Epithelial cell of esophagus (primary cell): ENCODE measurements at regions not wholly inside any gene's neighbourhood (a gene's known extent, or its start where the extent isn't known, plus 50 kb on each side); places are given as distances from the start of the nearest gene placed in this dataset.

Experiments used
- DNase-seq: peaks from one replicate; pipeline ENCODE4 v3.0.0; 2010; ENCODE audit warnings: low read depth
- H3K4me3 ChIP-seq: 2 replicates; pipeline ENCODE4 v1.5.1; 2011; ENCODE audit warnings: mild to moderate bottlenecking, low read length, control low read depth
- TF ChIP-seq, protein P1 (sequence below): IDR thresholded peaks from 2 replicates; pipeline ENCODE4 v1.5.1; 2011; ENCODE audit warnings: low read depth, mild to moderate bottlenecking, low read length, control low read depth, inconsistent platforms; ENCODE audit not compliant: insufficient read depth; ENCODE audit errors: missing control alignments

DNA sequence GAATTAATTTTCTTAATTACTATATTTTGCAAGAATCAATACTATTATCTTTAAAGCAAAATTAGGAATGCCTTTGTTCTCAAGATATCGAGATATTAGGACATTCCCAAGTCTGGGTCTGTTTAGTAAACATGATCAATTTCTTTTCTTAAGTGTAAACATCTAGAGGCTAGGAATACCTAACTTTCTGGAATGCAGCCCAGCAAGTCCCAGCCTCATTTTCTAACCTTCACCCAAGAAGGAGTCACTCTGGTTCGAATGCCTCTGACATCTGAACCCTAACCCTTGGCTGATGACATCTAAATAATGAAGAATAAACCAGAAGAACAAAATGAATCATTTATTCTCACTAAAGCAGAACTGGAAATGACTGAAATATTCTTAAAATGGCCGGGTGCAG is 297.5 kb upstream of the IRX3 start:
- DNase-seq: no peak
- TF ChIP-seq, protein P1, sequence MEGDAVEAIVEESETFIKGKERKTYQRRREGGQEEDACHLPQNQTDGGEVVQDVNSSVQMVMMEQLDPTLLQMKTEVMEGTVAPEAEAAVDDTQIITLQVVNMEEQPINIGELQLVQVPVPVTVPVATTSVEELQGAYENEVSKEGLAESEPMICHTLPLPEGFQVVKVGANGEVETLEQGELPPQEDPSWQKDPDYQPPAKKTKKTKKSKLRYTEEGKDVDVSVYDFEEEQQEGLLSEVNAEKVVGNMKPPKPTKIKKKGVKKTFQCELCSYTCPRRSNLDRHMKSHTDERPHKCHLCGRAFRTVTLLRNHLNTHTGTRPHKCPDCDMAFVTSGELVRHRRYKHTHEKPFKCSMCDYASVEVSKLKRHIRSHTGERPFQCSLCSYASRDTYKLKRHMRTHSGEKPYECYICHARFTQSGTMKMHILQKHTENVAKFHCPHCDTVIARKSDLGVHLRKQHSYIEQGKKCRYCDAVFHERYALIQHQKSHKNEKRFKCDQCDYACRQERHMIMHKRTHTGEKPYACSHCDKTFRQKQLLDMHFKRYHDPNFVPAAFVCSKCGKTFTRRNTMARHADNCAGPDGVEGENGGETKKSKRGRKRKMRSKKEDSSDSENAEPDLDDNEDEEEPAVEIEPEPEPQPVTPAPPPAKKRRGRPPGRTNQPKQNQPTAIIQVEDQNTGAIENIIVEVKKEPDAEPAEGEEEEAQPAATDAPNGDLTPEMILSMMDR: no peak
- H3K4me3 ChIP-seq: no peak overlapping the region

DNA sequence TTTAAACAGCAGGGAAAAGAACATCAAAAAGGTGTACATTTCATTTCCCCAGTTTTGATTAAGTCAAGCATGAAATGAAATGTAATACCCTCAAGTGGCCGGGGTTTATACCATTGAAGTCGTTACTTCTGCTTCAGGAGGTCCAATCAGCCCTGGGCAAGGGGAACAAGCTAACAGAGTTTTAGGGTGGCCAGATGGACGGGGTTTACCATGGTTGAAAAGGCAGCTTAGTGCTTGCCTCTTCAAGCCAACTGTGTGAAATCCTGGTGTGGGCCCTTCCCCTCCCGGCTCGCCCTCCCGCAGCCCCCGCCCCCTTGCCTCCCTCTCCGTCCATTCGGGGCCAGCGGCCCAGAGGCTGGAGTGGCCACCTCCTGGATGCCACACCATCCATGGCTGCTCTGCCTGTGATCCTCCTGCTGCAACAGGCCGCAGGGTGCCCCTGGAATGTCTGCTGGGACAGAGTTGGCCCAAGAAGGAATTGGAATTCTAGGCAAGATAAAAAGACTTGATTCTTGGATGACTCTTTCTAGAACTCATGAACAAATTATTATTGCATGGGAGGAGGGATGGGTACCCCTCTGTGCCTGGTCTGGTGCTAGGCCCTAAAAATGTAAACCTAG is 296.2 kb upstream of the IRX3 start:
- DNase-seq: no peak
- H3K4me3 ChIP-seq: no peak overlapping the region
- TF ChIP-seq, protein P1: no peak

DNA sequence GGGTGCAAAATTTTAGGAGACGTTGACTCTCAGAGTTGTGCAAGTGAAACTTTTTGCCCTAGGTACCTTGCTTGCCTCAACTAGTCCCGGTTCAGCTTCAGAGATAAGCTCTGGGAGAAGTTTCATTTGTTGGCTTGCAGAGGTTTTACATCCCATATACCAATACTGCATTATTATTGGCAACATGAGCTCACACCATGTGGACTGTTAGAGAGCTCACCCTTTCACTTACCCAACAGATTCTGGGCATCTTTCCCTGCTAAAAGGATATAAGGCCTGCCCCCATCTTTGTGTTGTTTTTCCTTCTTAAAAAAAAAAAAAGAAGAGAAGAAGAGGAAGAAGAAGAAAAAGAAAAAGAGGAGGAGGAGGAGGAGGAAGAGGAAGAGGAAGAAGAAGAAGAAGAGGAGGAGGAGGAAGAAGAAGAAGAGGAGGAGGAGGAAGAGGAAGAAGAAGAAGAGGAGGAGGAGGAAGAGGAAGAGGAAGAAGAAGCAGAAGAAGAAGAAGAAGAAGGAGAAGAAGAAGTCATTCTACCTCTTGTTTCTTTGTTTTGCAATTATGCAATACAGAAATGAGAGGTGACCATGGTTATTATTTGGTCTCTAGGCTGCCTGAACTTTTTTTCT is 292.6 kb upstream of the IRX3 start:
- no peak for DNase-seq
- TF ChIP-seq, protein P1: no peak
- H3K4me3 ChIP-seq: no peak overlapping the region

DNA sequence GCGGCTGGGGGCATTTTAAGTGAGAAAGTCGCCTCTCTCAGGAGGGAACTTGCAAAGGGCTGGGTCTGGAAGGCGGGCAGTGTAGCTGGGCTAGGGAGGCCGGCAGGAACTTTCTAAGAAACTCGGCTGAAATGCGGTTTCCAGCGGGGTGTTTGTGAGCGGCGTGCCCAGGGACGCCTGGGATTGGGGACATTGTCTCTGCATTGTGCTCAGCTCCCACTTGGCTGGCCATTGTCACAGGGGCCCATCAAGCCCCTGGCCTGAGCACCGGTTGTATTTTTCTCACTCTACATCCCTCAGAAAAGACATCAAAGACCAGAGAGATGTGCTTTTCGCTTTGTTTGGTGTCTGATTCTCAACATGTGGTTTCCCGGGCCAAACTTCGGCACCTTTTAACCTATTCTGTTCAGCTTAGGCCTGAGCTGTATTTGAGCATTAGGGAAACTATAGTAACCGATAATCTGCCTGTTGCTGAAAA is 291.1 kb upstream of the IRX3 start:
- DNase-seq: no peak
- TF ChIP-seq, protein P1: no peak
- no peak overlapping the region for H3K4me3 ChIP-seq

- TF ChIP-seq, protein P1: no peak
- DNase-seq: no peak
- no peak overlapping the region for H3K4me3 ChIP-seq
These were observed 290.2 kb upstream of the IRX3 start for GRCh38 chr16:54576785-54577184.

GRCh38 chr16:54568906-54569807 is 282.6 kb upstream of the IRX3 start:
- H3K4me3 ChIP-seq: no peak overlapping the region
- DNase-seq: no peak
- TF ChIP-seq, protein P1: no peak
